NCI-H1694 treated with DMSO at 0.1 percent for 48 hours (cell line): ENCODE measurements at regions not wholly inside any gene's neighbourhood (a gene's known extent, or its start where the extent isn't known, plus 50 kb on each side); places are given as distances from the start of the nearest gene placed in this dataset.
"Not testable (repeated sequence)": the region's sequence is repeated elsewhere in the genome, so short reads cannot be mapped to it uniquely, and the experiment has no call there.

ENCODE experiments used
- DNase-seq: peaks from one replicate; lab custom pipeline; 2025; lab: John Stamatoyannopoulos, UW

- no peak for DNase-seq
Observed at GRCh38 chr5:101751105-101751504, 545.0 kb downstream of the SLCO4C1 start.

- not testable (repeated sequence) for DNase-seq
Observed at GRCh38 chr5:101743000-101743399, 553.1 kb downstream of the SLCO4C1 start.

GRCh38 chr5:101728933-101729332 lies 567.2 kb downstream of the SLCO4C1 start:
- DNase-seq = peak; percentile 8

GRCh38 chr5:101721543-101721942 lies 574.5 kb downstream of the SLCO4C1 start:
- no peak for DNase-seq

- DNase-seq = no peak
Observed at GRCh38 chr5:101720033-101720432, 576.1 kb downstream of the SLCO4C1 start.

GRCh38 chr5:101717721-101718120 lies 578.4 kb downstream of the SLCO4C1 start:
- DNase-seq = no peak

GRCh38 chr5:101716941-101717340 lies 579.1 kb downstream of the SLCO4C1 start:
- DNase-seq = no peak

GRCh38 chr5:101715790-101716189 lies 580.3 kb downstream of the SLCO4C1 start:
- DNase-seq = not testable (repeated sequence)

GRCh38 chr5:101689306-101689705 lies 606.8 kb downstream of the SLCO4C1 start:
- DNase-seq = no peak

- no peak for DNase-seq
Observed at GRCh38 chr5:101688156-101688555, 607.9 kb downstream of the SLCO4C1 start.

- DNase-seq = no peak
Observed at GRCh38 chr5:101687349-101687985, 608.6 kb downstream of the SLCO4C1 start.

GRCh38 chr5:101686536-101687157 lies 609.4 kb downstream of the SLCO4C1 start:
- no peak for DNase-seq

- no peak for DNase-seq
Observed at GRCh38 chr5:101679816-101680215, 616.3 kb downstream of the SLCO4C1 start.

GRCh38 chr5:101678481-101679193 lies 617.4 kb downstream of the SLCO4C1 start:
- DNase-seq = peak; percentile 62

GRCh38 chr5:101677961-101678360 lies 618.1 kb downstream of the SLCO4C1 start:
- DNase-seq = no peak

GRCh38 chr5:101676646-101677045 lies 619.4 kb downstream of the SLCO4C1 start:
- DNase-seq = no peak

- DNase-seq = peak; percentile 43
Observed at GRCh38 chr5:101675510-101676219, 620.4 kb downstream of the SLCO4C1 start.

GRCh38 chr5:101673120-101673519 lies 623.0 kb downstream of the SLCO4C1 start:
- DNase-seq = no peak

GRCh38 chr5:101664071-101664791 lies 631.9 kb downstream of the SLCO4C1 start:
- DNase-seq = no peak

GRCh38 chr5:101663543-101663942 lies 632.5 kb downstream of the SLCO4C1 start:
- no peak for DNase-seq

- no peak for DNase-seq
Observed at GRCh38 chr5:101662263-101662662, 633.8 kb downstream of the SLCO4C1 start.

GRCh38 chr5:101658433-101658832 lies 637.7 kb downstream of the SLCO4C1 start:
- DNase-seq = no peak
